SK-N-SH treated with all-trans-retinoic acid at 6 μM for 48 hours (cell line): ENCODE measurements at regions not wholly inside any gene's neighbourhood (a gene's known extent, or its start where the extent isn't known, plus 50 kb on each side); places are given as distances from the start of the nearest gene placed in this dataset.

Source experiments
- ARNTL ChIP-seq: fragments of 450-650 bp; formaldehyde crosslinking; IDR thresholded peaks from 2 replicates; pipeline ENCODE4 v1.5.0; 2020; ENCODE audit warnings: low read depth, mild to moderate bottlenecking, moderate library complexity, borderline replicate concordance
- CREB5 ChIP-seq: fragments of 250-450 bp; sonication (Bioruptor Pico); IDR thresholded peaks from 2 replicates; pipeline ENCODE4 v1.5.1; 2020; ENCODE audit warnings: low read depth, mild to moderate bottlenecking, moderate library complexity
- CSRNP3 ChIP-seq: fragments of 250-450 bp; sonication (Bioruptor Pico); IDR thresholded peaks from 2 replicates; pipeline ENCODE4 v1.5.1; 2021; ENCODE audit warnings: mild to moderate bottlenecking, moderate library complexity
- OSR1 ChIP-seq: fragments of 250-450 bp; sonication (Bioruptor Pico); IDR thresholded peaks from 2 replicates; pipeline ENCODE4 v1.8.0; 2022; ENCODE audit warnings: moderate library complexity, mild to moderate bottlenecking, inconsistent platforms
- PATZ1 ChIP-seq: fragments of 250-450 bp; sonication (Bioruptor Pico); IDR thresholded peaks from 2 replicates; pipeline ENCODE4 v1.8.0; 2020; ENCODE audit warnings: mild to moderate bottlenecking, moderate library complexity, borderline replicate concordance
- RARB ChIP-seq: fragments of 250-450 bp; sonication (Bioruptor Pico); IDR thresholded peaks from 2 replicates; pipeline ENCODE4 v1.8.0; 2021; ENCODE audit warnings: mild to moderate bottlenecking, moderate library complexity
- SNAI2 ChIP-seq: fragments of 250-450 bp; sonication (Bioruptor Pico); IDR thresholded peaks from 2 replicates; pipeline ENCODE4 v1.5.0; 2020; ENCODE audit warnings: mild to moderate bottlenecking, moderate library complexity
- TCF4 ChIP-seq: fragments of 250-450 bp; sonication (Bioruptor Pico); IDR thresholded peaks from 2 replicates; pipeline ENCODE4 v1.8.0; 2021; ENCODE audit warnings: mild to moderate bottlenecking, moderate library complexity, borderline replicate concordance
- TOX ChIP-seq: fragments of 250-450 bp; sonication (Bioruptor Pico); IDR thresholded peaks from 2 replicates; pipeline ENCODE4 v1.8.0; 2021; ENCODE audit warnings: mild to moderate bottlenecking, moderate library complexity, borderline replicate concordance
- ZC3H10 ChIP-seq: fragments of 250-450 bp; sonication (Bioruptor Pico); IDR thresholded peaks from 2 replicates; pipeline ENCODE4 v1.5.1; 2021; ENCODE audit warnings: mild to moderate bottlenecking, moderate library complexity
- ZFP30 ChIP-seq: fragments of 450-650 bp; formaldehyde crosslinking; IDR thresholded peaks from 2 replicates; pipeline ENCODE4 v1.5.0; 2022; ENCODE audit warnings: mild to moderate bottlenecking, moderate library complexity

GRCh38 chr2:19577723-19578122 is 219.3 kb upstream of the OSR1 start:
- TF ChIP-seq OSR1 (CRISPR knock-in tag) (no peak), PATZ1 (no peak), TOX (CRISPR knock-in tag) (no peak), SNAI2 (CRISPR knock-in tag) (no peak), RARB (CRISPR knock-in tag) (no peak), ARNTL (CRISPR knock-in tag) (no peak), ZC3H10 (CRISPR knock-in tag) (no peak), ZFP30 (CRISPR knock-in tag) (no peak), CSRNP3 (CRISPR knock-in tag) (no peak), TCF4 (no peak), CREB5 (CRISPR knock-in tag) (no peak)
